CD4-positive, alpha-beta memory T cell (primary cell): ENCODE measurements at regions not wholly inside any gene's neighbourhood (a gene's known extent, or its start where the extent isn't known, plus 50 kb on each side); places are given as distances from the start of the nearest gene placed in this dataset.

ENCODE experiments used
- CTCF ChIA-PET: fragments of 350-600 bp; sonication (Branson Sonifier 250); formaldehyde crosslinking; loops from one replicate; lab custom pipeline; 2021; ENCODE audit warnings: inconsistent platforms; ENCODE audit not compliant: partially characterized antibody; lab: Charles Lee
- POLR2A ChIA-PET: fragments of 350-600 bp; sonication (Branson Sonifier 250); formaldehyde crosslinking; loops from one replicate; lab custom pipeline; 2021; ENCODE audit not compliant: partially characterized antibody; lab: Charles Lee
- DNase-seq, 5 donors: peaks; one replicate each; pipeline versions ENCODE4 v3.0.0 to v3.0.0-alpha.2; 2020 to 2022; ENCODE audit warnings: mixed read lengths in 1 of 5
- H3K27ac ChIP-seq: one replicate; pipeline ENCODE4 v1.7.0; 2013; ENCODE audit warnings: low read depth, low read length
- H3K27me3 ChIP-seq: 2 replicates; pipeline ENCODE4 v1.7.0; 2013; ENCODE audit warnings: mild to moderate bottlenecking, low read length, moderate library complexity; ENCODE audit not compliant: insufficient read depth
- H3K36me3 ChIP-seq: 2 replicates; pipeline ENCODE4 v1.7.0; 2013; ENCODE audit warnings: mild to moderate bottlenecking, low read length, moderate library complexity; ENCODE audit not compliant: insufficient read depth
- H3K4me1 ChIP-seq: 2 replicates; pipeline ENCODE4 v1.7.0; 2013; ENCODE audit warnings: mild to moderate bottlenecking, low read length, moderate library complexity; ENCODE audit not compliant: insufficient read depth
- H3K4me3 ChIP-seq, 2 donors: one replicate each; pipeline ENCODE4 v1.7.0; 2013; ENCODE audit warnings: low read length in 2 of 2, mild to moderate bottlenecking in 1 of 2
- H3K9me3 ChIP-seq, 2 donors: one replicate each; pipeline ENCODE4 v1.7.0; 2013; ENCODE audit warnings: low read length in 2 of 2, control low read depth in 1 of 2; ENCODE audit not compliant: control insufficient read depth in 1 of 2
- H3K27ac Mint-ChIP-seq, 7 donors: one replicate each; pipeline ENCODE4 v1.8.0; 2020 to 2021; ENCODE audit warnings: mixed read lengths in 7 of 7, mild to moderate bottlenecking in 6 of 7, inconsistent platforms in 3 of 7, moderate library complexity in 3 of 7
- H3K27me3 Mint-ChIP-seq, 2 donors: one replicate each; pipeline ENCODE4 v1.8.0; 2020 to 2021; ENCODE audit warnings: mixed read lengths in 2 of 2
- H3K36me3 Mint-ChIP-seq, 2 donors: one replicate each; pipeline ENCODE4 v1.8.0; 2020 to 2021; ENCODE audit warnings: mixed read lengths in 2 of 2, inconsistent platforms in 1 of 2, mild to moderate bottlenecking in 1 of 2
- H3K4me1 Mint-ChIP-seq, 4 donors: one replicate each; pipeline ENCODE4 v1.8.0; 2020 to 2021; ENCODE audit warnings: mixed read lengths in 4 of 4, mild to moderate bottlenecking in 1 of 4
- H3K4me3 Mint-ChIP-seq, 8 donors: one replicate each; pipeline ENCODE4 v1.8.0; 2020 to 2021; ENCODE audit warnings: mixed read lengths in 8 of 8, mild to moderate bottlenecking in 7 of 8, moderate library complexity in 6 of 8, inconsistent platforms in 3 of 8
- H3K9me3 Mint-ChIP-seq, 8 donors: one replicate each; pipeline ENCODE4 v1.8.0; 2020 to 2021; ENCODE audit warnings: mixed read lengths in 8 of 8, mild to moderate bottlenecking in 5 of 8, inconsistent platforms in 3 of 8, moderate library complexity in 1 of 8
- intact Hi-C: fragments of 100-400 bp; cut with micrococcal nuclease; formaldehyde crosslinking; loops from one replicate; pipeline ENCODE4 v1.15.1; 2023

- H3K4me1 Mint-ChIP-seq = peaks cover 7 to 12% (median 9%) of the 10 kb centered on the region in 4 donors
- H3K27me3 Mint-ChIP-seq = peaks cover 2% of the 10 kb centered on the region in 2 donors
- Histone ChIP-seq H3K36me3 (no peaks in the 10 kb centered on the region), H3K9me3 (no peaks in the 10 kb centered on the region), H3K27ac (no peak overlapping the region), H3K27me3 (no peaks in the 10 kb centered on the region), H3K4me1 (peaks cover 13% of the 10 kb centered on the region), H3K4me3 (no peak overlapping the region)
- H3K4me3 Mint-ChIP-seq = no peak overlapping the region
- H3K36me3 Mint-ChIP-seq = no peaks in the 10 kb centered on the region
- no peaks in the 10 kb centered on the region for H3K9me3 Mint-ChIP-seq
- ChIA-PET POLR2A (no interaction called here), CTCF (no interaction called here)
- intact Hi-C loops = loop anchor here (10.0 kb wide), 1 partner anchor 60 kb away; no protein-coding TSS in a partner anchor
- no peak for DNase-seq
- no peak overlapping the region for H3K27ac Mint-ChIP-seq
Measured at GRCh38 chr9:21674894-21675293, 127.5 kb upstream of the MTAP start.

DNA sequence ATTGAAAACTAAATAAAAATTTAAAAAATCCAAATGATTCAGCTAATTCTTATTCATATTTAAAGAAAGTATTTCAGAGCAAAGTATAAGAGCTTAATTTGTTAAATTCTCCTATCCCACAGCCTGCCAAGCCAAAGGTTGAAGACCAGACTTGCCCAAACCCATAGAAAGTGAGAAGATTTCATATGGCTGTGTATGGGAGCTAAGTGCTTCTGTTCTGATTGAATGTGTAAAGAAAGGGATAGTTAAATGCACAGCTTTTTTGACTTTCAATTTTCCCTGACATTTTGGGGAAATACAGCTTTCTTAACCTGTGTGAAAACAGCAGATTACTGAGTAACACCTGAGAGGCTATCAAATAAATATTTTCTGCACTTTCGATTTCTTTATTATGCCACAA lies 125.0 kb upstream of the MTAP start:
- Mint-ChIP-seq H3K36me3 (no peaks in the 10 kb centered on the region), H3K4me1 (peaks cover 0 to 7% (median under 1%) of the 10 kb centered on the region in 4 donors), H3K27me3 (peaks cover 2 to 3% of the 10 kb centered on the region in 2 donors), H3K9me3 (no peaks in the 10 kb centered on the region), H3K4me3 (no peak overlapping the region), H3K27ac (no peak overlapping the region)
- Histone ChIP-seq H3K27ac (no peak overlapping the region), H3K36me3 (no peaks in the 10 kb centered on the region), H3K27me3 (no peaks in the 10 kb centered on the region), H3K4me1 (peaks cover 5% of the 10 kb centered on the region), H3K9me3 (no peaks in the 10 kb centered on the region), H3K4me3 (no peak overlapping the region)
- intact Hi-C loops = loop anchor here (10.0 kb wide), 1 partner anchor 63 kb away; no protein-coding TSS in a partner anchor
- ChIA-PET CTCF (interaction anchor here (1.1 kb wide), 1 partner anchor 31 kb away, joined by 5 read pairs; no protein-coding TSS in a partner anchor), POLR2A (no interaction called here)
- DNase-seq = no peak

DNA sequence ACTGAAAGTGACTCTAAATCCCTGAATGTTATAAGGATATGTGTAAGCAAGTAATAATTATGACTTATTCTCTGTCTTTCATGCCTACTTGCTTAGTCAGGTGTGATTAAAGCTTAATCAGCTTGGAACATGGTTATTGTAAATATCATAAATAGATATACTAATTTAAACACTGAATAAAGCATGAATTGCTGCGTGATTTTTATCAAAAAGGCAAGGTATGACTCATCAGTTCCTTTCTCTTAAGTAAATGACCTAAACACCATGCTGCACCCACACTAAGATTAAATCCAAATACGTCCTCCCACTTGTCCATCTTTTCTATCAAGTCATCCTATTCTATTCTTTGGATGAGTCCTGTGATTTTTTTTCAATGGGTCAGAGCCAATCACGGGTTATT lies 124.6 kb upstream of the MTAP start:
- intact Hi-C loops = loop anchor here (10.0 kb wide), 1 partner anchor 63 kb away; no protein-coding TSS in a partner anchor
- peaks cover 2 to 3% of the 10 kb centered on the region in 2 donors for H3K27me3 Mint-ChIP-seq
- Histone ChIP-seq H3K36me3 (no peaks in the 10 kb centered on the region), H3K27ac (no peak overlapping the region), H3K27me3 (no peaks in the 10 kb centered on the region), H3K4me1 (peaks cover 5% of the 10 kb centered on the region), H3K4me3 (no peak overlapping the region), H3K9me3 (no peaks in the 10 kb centered on the region)
- DNase-seq = no peak
- CTCF ChIA-PET = interaction anchor here (1.1 kb wide), 1 partner anchor 31 kb away, joined by 5 read pairs; no protein-coding TSS in a partner anchor
- H3K4me1 Mint-ChIP-seq = peaks cover 0 to 7% (median under 1%) of the 10 kb centered on the region in 4 donors
- POLR2A ChIA-PET = no interaction called here
- no peak overlapping the region for H3K4me3 Mint-ChIP-seq
- no peaks in the 10 kb centered on the region for H3K9me3 Mint-ChIP-seq
- H3K27ac Mint-ChIP-seq = no peak overlapping the region
- H3K36me3 Mint-ChIP-seq = no peaks in the 10 kb centered on the region

DNA sequence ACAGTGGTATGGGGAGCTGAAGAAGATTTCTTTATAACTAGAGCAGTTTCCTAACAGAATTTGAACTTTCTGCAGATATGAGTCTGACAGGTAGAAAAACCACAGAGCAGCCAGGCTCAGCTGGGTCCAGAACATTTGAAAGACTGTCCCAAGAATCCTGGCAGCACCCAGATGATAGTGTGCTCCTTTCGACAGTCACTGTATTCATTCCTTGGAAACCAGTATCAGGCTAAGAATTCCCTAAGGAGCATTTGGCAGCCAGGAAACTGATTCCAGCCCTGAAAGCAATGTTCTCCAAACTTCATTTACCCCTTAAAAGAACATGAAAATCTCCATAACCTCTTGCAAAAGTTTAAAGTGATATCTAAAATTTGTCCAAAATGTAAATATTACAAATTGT lies 123.0 kb upstream of the MTAP start:
- no peaks in the 10 kb centered on the region for H3K9me3 ChIP-seq
- POLR2A ChIA-PET = no interaction called here
- no peak overlapping the region for H3K4me3 Mint-ChIP-seq

DNA sequence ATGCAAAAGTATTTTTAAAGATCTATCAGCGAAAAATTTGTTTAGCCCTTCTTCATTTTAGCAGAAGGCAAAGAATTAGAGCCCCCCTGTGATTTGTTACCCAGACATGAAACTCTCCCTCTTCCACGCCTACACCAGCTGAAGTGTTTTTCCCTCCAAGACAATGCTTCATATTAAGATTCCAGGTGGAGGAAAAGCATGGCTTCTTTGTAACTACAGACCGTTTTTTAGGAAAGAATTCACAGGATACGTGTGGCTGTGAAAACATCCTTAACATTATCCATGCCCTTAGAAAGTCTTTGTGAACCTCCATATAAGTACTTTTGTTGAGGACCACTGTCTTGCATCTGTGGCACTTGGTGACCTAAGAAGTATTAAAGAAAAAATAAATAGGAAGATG lies 121.8 kb upstream of the MTAP start:
- Mint-ChIP-seq H3K27me3 (peaks cover 2 to 3% of the 10 kb centered on the region in 2 donors), H3K4me1 (peaks cover 2 to 14% (median 9%) of the 10 kb centered on the region in 4 donors), H3K36me3 (no peaks in the 10 kb centered on the region), H3K9me3 (no peaks in the 10 kb centered on the region), H3K4me3 (no peak overlapping the region), H3K27ac (no peak overlapping the region)
- no peaks in the 10 kb centered on the region for H3K27me3 ChIP-seq
- no peak overlapping the region for H3K27ac ChIP-seq
- DNase-seq = no peak
- H3K4me1 ChIP-seq = peaks cover 10% of the 10 kb centered on the region
- no peaks in the 10 kb centered on the region for H3K9me3 ChIP-seq
- POLR2A ChIA-PET = no interaction called here
- CTCF ChIA-PET = no interaction called here
- H3K4me3 ChIP-seq = no peak overlapping the region
- intact Hi-C loops = no loop called here
- no peaks in the 10 kb centered on the region for H3K36me3 ChIP-seq

More for the DNA sequence above, 123.0 kb upstream of the MTAP start:
- CTCF ChIA-PET = no interaction called here
- Histone ChIP-seq H3K4me3 (no peak overlapping the region), H3K27ac (no peak overlapping the region), H3K4me1 (peaks cover 5% of the 10 kb centered on the region), H3K36me3 (no peaks in the 10 kb centered on the region), H3K27me3 (no peaks in the 10 kb centered on the region)
- H3K9me3 Mint-ChIP-seq = no peaks in the 10 kb centered on the region
- H3K27ac Mint-ChIP-seq = no peak overlapping the region
- DNase-seq = no peak
- H3K27me3 Mint-ChIP-seq = peaks cover 2 to 3% of the 10 kb centered on the region in 2 donors
- H3K36me3 Mint-ChIP-seq = no peaks in the 10 kb centered on the region
- intact Hi-C loops = loop anchor here (10.0 kb wide), 1 partner anchor 65 kb away; no protein-coding TSS in a partner anchor
- H3K4me1 Mint-ChIP-seq = peaks cover 2 to 7% (median 2%) of the 10 kb centered on the region in 4 donors

- POLR2A ChIA-PET = no interaction called here
- Mint-ChIP-seq H3K27me3 (peaks cover 1 to 2% of the 10 kb centered on the region in 2 donors), H3K9me3 (no peaks in the 10 kb centered on the region), H3K4me1 (peaks cover 2 to 14% (median 8%) of the 10 kb centered on the region in 4 donors), H3K36me3 (no peaks in the 10 kb centered on the region), H3K4me3 (no peak overlapping the region), H3K27ac (no peak overlapping the region)
- peaks cover 10% of the 10 kb centered on the region for H3K4me1 ChIP-seq
- H3K27ac ChIP-seq = no peak overlapping the region
- no peaks in the 10 kb centered on the region for H3K36me3 ChIP-seq
- DNase-seq = no peak
- intact Hi-C loops = no loop called here
- H3K4me3 ChIP-seq = no peak overlapping the region
- H3K27me3 ChIP-seq = no peaks in the 10 kb centered on the region
- H3K9me3 ChIP-seq = no peaks in the 10 kb centered on the region
- CTCF ChIA-PET = interaction anchor here (1.0 to 1.7 kb wide), 2 partner anchors 9 to 216 kb away, joined by 3 to 8 read pairs; no protein-coding TSS in a partner anchor
Measured at GRCh38 chr9:21681641-21682040, 120.8 kb upstream of the MTAP start.

GRCh38 chr9:21682381-21682780 lies 120.1 kb upstream of the MTAP start:
- Mint-ChIP-seq H3K4me3 (no peak overlapping the region), H3K27ac (no peak overlapping the region), H3K27me3 (peaks cover 1 to 2% of the 10 kb centered on the region in 2 donors), H3K36me3 (no peaks in the 10 kb centered on the region), H3K9me3 (peaks cover 0 to 1% (median 0%) of the 10 kb centered on the region in 8 donors), H3K4me1 (peaks cover 3 to 14% (median 8%) of the 10 kb centered on the region in 4 donors)
- ChIA-PET POLR2A (no interaction called here), CTCF (interaction anchor here (1.7 kb wide), 1 partner anchor 9 kb away, joined by 8 read pairs; no protein-coding TSS in a partner anchor)
- no peak for DNase-seq
- H3K4me3 ChIP-seq = no peak overlapping the region
- peaks cover 10% of the 10 kb centered on the region for H3K4me1 ChIP-seq
- no peaks in the 10 kb centered on the region for H3K27me3 ChIP-seq
- H3K36me3 ChIP-seq = no peaks in the 10 kb centered on the region
- intact Hi-C loops = no loop called here
- no peak overlapping the region for H3K27ac ChIP-seq
- H3K9me3 ChIP-seq = no peaks in the 10 kb centered on the region
